ENCODE measurements at regions not wholly inside any gene's neighbourhood (a gene's known extent, or its start where the extent isn't known, plus 50 kb on each side); places are given as distances from the start of the nearest gene placed in this dataset.

- no peak for TF ChIP-seq CTCF (IDR thresholded peaks at IDR 0.05; ENCODE audit: low read depth, low read length)
- TF ChIP-seq EZH2phosphoT487 (IDR thresholded peaks at IDR 0.05; ENCODE audit: low read depth) = no peak
Observed at GRCh38 chr17:77803726-77804125, 154.8 kb upstream of the TNRC6C start.

Measured in OCI-LY3 (cell line).